H1 (cell line): ENCODE measurements at regions not wholly inside any gene's neighbourhood (a gene's known extent, or its start where the extent isn't known, plus 50 kb on each side); places are given as distances from the start of the nearest gene placed in this dataset.
A peak's percentile ranks its signal among the peaks of the same experiment; 100 is the strongest.

Source experiments
- CTCF ChIA-PET: fragments of 300-600 bp; sonication (Branson Sonifier 250); formaldehyde crosslinking; loops from one replicate; lab custom pipeline; 2021; ENCODE audit not compliant: partially characterized antibody; lab: Charles Lee
- POLR2A ChIA-PET: fragments of 300-600 bp; sonication (Branson Sonifier 250); formaldehyde crosslinking; loops from one replicate; lab custom pipeline; 2021; ENCODE audit warnings: inconsistent platforms; ENCODE audit not compliant: partially characterized antibody; lab: Charles Lee
- DNase-seq, 2 experiments: peaks; one replicate each; pipeline versions ENCODE4 v3.0.0 to v3.0.0-alpha.2; 2010 to 2022; ENCODE audit warnings: low spot score in 2 of 2, low read depth in 1 of 2, mixed read lengths in 1 of 2
- FAIRE-seq: peaks from 2 replicates; lab custom pipeline; 2011; peaks lifted over from hg19 to GRCh38; lab: Jason Lieb, UNC
- H2AFZ ChIP-seq: 2 replicates; pipeline ENCODE4 v1.8.1; 2012; ENCODE audit warnings: low read length, inconsistent platforms
- H2AK5ac ChIP-seq: 2 replicates; pipeline ENCODE4 v1.6.1; 2013; ENCODE audit warnings: low read depth, low read length
- H2BK120ac ChIP-seq: replicated peaks from 2 replicates; pipeline ENCODE3; 2013; ENCODE audit warnings: low read depth, low read length, inconsistent platforms
- H2BK12ac ChIP-seq: 2 replicates; pipeline ENCODE4 v1.6.1; 2013; ENCODE audit warnings: low read depth, low read length
- H2BK15ac ChIP-seq: 2 replicates; pipeline ENCODE4 v1.6.1; 2013; ENCODE audit warnings: low read length
- H2BK20ac ChIP-seq: 2 replicates; pipeline ENCODE4 v1.6.1; 2013; ENCODE audit warnings: low read length
- H2BK5ac ChIP-seq: 2 replicates; pipeline ENCODE4 v1.6.1; 2013; ENCODE audit warnings: low read depth, low read length
- H3K14ac ChIP-seq: 2 replicates; pipeline ENCODE4 v1.6.1; 2013; ENCODE audit warnings: inconsistent platforms; ENCODE audit not compliant: insufficient read length
- H3K18ac ChIP-seq: 2 replicates; pipeline ENCODE4 v1.6.1; 2013; ENCODE audit warnings: low read length; ENCODE audit errors: extremely low read depth
- H3K23ac ChIP-seq: 2 replicates; pipeline ENCODE4 v1.6.1; 2013; ENCODE audit warnings: inconsistent platforms; ENCODE audit not compliant: insufficient read length
- H3K23me2 ChIP-seq: 2 replicates; pipeline ENCODE4 v1.6.1; 2013; ENCODE audit warnings: low read depth, low read length
- H3K27ac ChIP-seq: 2 replicates; pipeline ENCODE4 v1.6.1; 2011; ENCODE audit warnings: low read depth, low read length, inconsistent platforms
- H3K27me3 ChIP-seq, 4 experiments: replicated peaks in 1 of 4; 1 replicate in 1 of 4; 2 replicates in 3 of 4; pipeline versions ENCODE4 v1.6.1 to v1.8.1; 2011 to 2013; ENCODE audit warnings: low read length in 3 of 4, mild to moderate bottlenecking in 3 of 4, inconsistent platforms in 2 of 4, mixed read lengths in 2 of 4, moderate library complexity in 1 of 4; ENCODE audit not compliant: control insufficient read depth in 3 of 4, insufficient read depth in 3 of 4; ENCODE audit errors: extremely low read depth in 1 of 4
- H3K36me3 ChIP-seq, 4 experiments: 2 replicates each; pipeline versions ENCODE4 v1.6.1 to v1.8.1; 2011 to 2013; ENCODE audit warnings: mild to moderate bottlenecking in 4 of 4, low read length in 3 of 4, moderate library complexity in 2 of 4, control low read depth in 1 of 4, inconsistent platforms in 1 of 4; ENCODE audit not compliant: insufficient read depth in 4 of 4, control insufficient read depth in 2 of 4
- H3K4ac ChIP-seq: replicated peaks from 2 replicates; pipeline ENCODE3; 2013; ENCODE audit warnings: low read length, low read depth, mixed read lengths, inconsistent platforms; ENCODE audit not compliant: insufficient read length
- H3K4me1 ChIP-seq, 4 experiments: replicated peaks in 1 of 4; 1 replicate in 1 of 4; 2 replicates in 3 of 4; pipeline versions ENCODE4 v1.6.1 to v1.8.1; 2011 to 2013; ENCODE audit warnings: low read length in 3 of 4, inconsistent platforms in 2 of 4, mixed read lengths in 1 of 4; ENCODE audit not compliant: insufficient read depth in 4 of 4, control insufficient read depth in 3 of 4
- H3K4me2 ChIP-seq, 2 experiments: 2 replicates each; pipeline versions ENCODE4 v1.6.1 to v1.8.1; 2011 to 2013; ENCODE audit warnings: low read depth in 2 of 2, low read length in 2 of 2, control low read depth in 1 of 2, inconsistent platforms in 1 of 2, mild to moderate bottlenecking in 1 of 2; ENCODE audit not compliant: insufficient read depth in 1 of 2
- H3K4me3 ChIP-seq, 4 experiments: fragments of 200-600, 300-600 bp in 1 of 4; sonication (generic), shearing (Covaris generic), sonication (Bioruptor Twin) in 1 of 4; 2 replicates each; pipeline versions ENCODE4 v1.5.1 to v1.8.1; 2011 to 2016; ENCODE audit warnings: low read length in 4 of 4, low read depth in 3 of 4, control low read depth in 2 of 4, inconsistent platforms in 2 of 4, mild to moderate bottlenecking in 2 of 4, mixed read lengths in 1 of 4, moderate library complexity in 1 of 4; ENCODE audit not compliant: insufficient read depth in 2 of 4; ENCODE audit errors: extremely low read depth in 1 of 4
- H3K56ac ChIP-seq: replicated peaks from 2 replicates; pipeline ENCODE3; 2013; ENCODE audit warnings: low read depth, mild to moderate bottlenecking, mixed read lengths, low read length, inconsistent platforms; ENCODE audit not compliant: insufficient read length
- H3K79me1 ChIP-seq: 2 replicates; pipeline ENCODE4 v1.6.1; 2013; ENCODE audit warnings: low read depth, low read length, control low read depth
- H3K79me2 ChIP-seq, 2 experiments: 2 replicates each; pipeline versions ENCODE4 v1.6.1 to v1.8.1; 2012 to 2013; ENCODE audit warnings: low read length in 2 of 2, mild to moderate bottlenecking in 2 of 2, inconsistent platforms in 1 of 2; ENCODE audit not compliant: insufficient read depth in 2 of 2, control insufficient read depth in 1 of 2
- H3K9ac ChIP-seq, 4 experiments: replicated peaks in 1 of 4; 1 replicate in 1 of 4; 2 replicates in 3 of 4; pipeline versions ENCODE4 v1.6.1 to v1.8.1; 2011 to 2013; ENCODE audit warnings: low read depth in 3 of 4, low read length in 3 of 4, control low read depth in 2 of 4, mild to moderate bottlenecking in 2 of 4, moderate library complexity in 2 of 4, inconsistent platforms in 1 of 4; ENCODE audit errors: extremely low read depth in 1 of 4
- H3K9me3 ChIP-seq, 2 experiments: 2 replicates each; pipeline versions ENCODE4 v1.6.1 to v1.8.1; 2012 to 2013; ENCODE audit warnings: mild to moderate bottlenecking in 2 of 2, moderate library complexity in 2 of 2, control low read depth in 1 of 2, inconsistent platforms in 1 of 2, low read depth in 1 of 2, low read length in 1 of 2, mixed read lengths in 1 of 2; ENCODE audit not compliant: insufficient read depth in 2 of 2
- H4K20me1 ChIP-seq, 2 experiments: replicated peaks in 1 of 2; 2 replicates each; pipeline versions ENCODE3 to v1.8.1; 2011 to 2013; ENCODE audit warnings: inconsistent platforms in 2 of 2, low read length in 2 of 2, mild to moderate bottlenecking in 1 of 2; ENCODE audit not compliant: insufficient read depth in 2 of 2, control insufficient read depth in 1 of 2
- H4K5ac ChIP-seq: 2 replicates; pipeline ENCODE4 v1.6.1; 2013; ENCODE audit warnings: low read length, low read depth, mixed read lengths, inconsistent platforms; ENCODE audit not compliant: insufficient read length
- H4K8ac ChIP-seq: 2 replicates; pipeline ENCODE4 v1.8.0; 2013; ENCODE audit warnings: mild to moderate bottlenecking, moderate library complexity, low read length, inconsistent platforms; ENCODE audit not compliant: insufficient read depth; ENCODE audit errors: extremely low read depth
- H4K91ac ChIP-seq: replicated peaks from 2 replicates; pipeline ENCODE3; 2013; ENCODE audit warnings: low read length, mixed read lengths, inconsistent platforms; ENCODE audit not compliant: insufficient read length
- BRCA1 ChIP-seq: IDR thresholded peaks from 2 replicates; pipeline ENCODE4 v1.6.1; 2012; ENCODE audit warnings: low read depth, low read length, improper control_type of control experiment
- CHD2 ChIP-seq: IDR thresholded peaks from 2 replicates; pipeline ENCODE4 v1.6.1; 2012; ENCODE audit warnings: low read length, improper control_type of control experiment
- GTF2F1 ChIP-seq: IDR thresholded peaks from 2 replicates; pipeline ENCODE4 v1.6.1; 2012; ENCODE audit warnings: low read depth, low read length, improper control_type of control experiment, borderline replicate concordance
- HDAC6 ChIP-seq: IDR thresholded peaks from one replicate; pipeline ENCODE4 v1.7.1; 2012; ENCODE audit warnings: low read depth, mild to moderate bottlenecking, inconsistent platforms, low read length, moderate library complexity
- KDM1A ChIP-seq: fragments of 200-600, 300-600 bp; sonication (generic); IDR thresholded peaks from 2 replicates; pipeline ENCODE4 v1.7.1; 2016; ENCODE audit warnings: mild to moderate bottlenecking, low read length, borderline replicate concordance
- POLR2A ChIP-seq, 2 experiments: IDR thresholded peaks; 1 replicate in 1 of 2; 2 replicates in 1 of 2; pipeline ENCODE4 v1.6.1; 2011; ENCODE audit warnings: low read depth in 2 of 2, low read length in 2 of 2, mild to moderate bottlenecking in 2 of 2; ENCODE audit errors: control extremely low read depth in 1 of 2
- SIX5 ChIP-seq: IDR thresholded peaks from 2 replicates; pipeline ENCODE4 v1.6.1; 2011; ENCODE audit warnings: mild to moderate bottlenecking, low read depth, low read length
- SP2 ChIP-seq: IDR thresholded peaks from 2 replicates; pipeline ENCODE4 v1.6.1; 2012; ENCODE audit warnings: mild to moderate bottlenecking, low read length, inconsistent platforms
- TBP ChIP-seq: IDR thresholded peaks from 2 replicates; pipeline ENCODE4 v1.6.1; 2011; ENCODE audit warnings: low read depth, low read length, improper control_type of control experiment
- TCF12 ChIP-seq: IDR thresholded peaks from 2 replicates; pipeline ENCODE4 v1.6.1; 2011; ENCODE audit warnings: low read depth, mild to moderate bottlenecking, low read length
- ZNF274 ChIP-seq: IDR thresholded peaks from 2 replicates; pipeline ENCODE4 v1.7.0; 2012; ENCODE audit warnings: low read length, borderline replicate concordance; ENCODE audit errors: extremely low read depth
- WGBS, 2 experiments: shearing (Covaris generic) in 1 of 2; methylation state at CpG; one replicate each; pipeline versions ENCODE4 v1.1.6 to v1.1.7; 2013 to 2015; ENCODE audit warnings: low lambda C conversion rate in 2 of 2, mixed read lengths in 2 of 2, inconsistent platforms in 1 of 2, low coverage in 1 of 2, missing lambda C conversion rate in 1 of 2; ENCODE audit not compliant: insufficient replicate concordance in 2 of 2, insufficient coverage in 1 of 2, insufficient read length in 1 of 2; ENCODE audit errors: extremely low coverage in 1 of 2, missing lambda C conversion rate in 1 of 2; 5-methylcytosine and 5-hydroxymethylcytosine counted together
- TF ChIP-seq, protein P1 (sequence below): IDR thresholded peaks from 2 replicates; pipeline ENCODE4 v1.6.1; 2012; ENCODE audit warnings: inconsistent platforms

DNA sequence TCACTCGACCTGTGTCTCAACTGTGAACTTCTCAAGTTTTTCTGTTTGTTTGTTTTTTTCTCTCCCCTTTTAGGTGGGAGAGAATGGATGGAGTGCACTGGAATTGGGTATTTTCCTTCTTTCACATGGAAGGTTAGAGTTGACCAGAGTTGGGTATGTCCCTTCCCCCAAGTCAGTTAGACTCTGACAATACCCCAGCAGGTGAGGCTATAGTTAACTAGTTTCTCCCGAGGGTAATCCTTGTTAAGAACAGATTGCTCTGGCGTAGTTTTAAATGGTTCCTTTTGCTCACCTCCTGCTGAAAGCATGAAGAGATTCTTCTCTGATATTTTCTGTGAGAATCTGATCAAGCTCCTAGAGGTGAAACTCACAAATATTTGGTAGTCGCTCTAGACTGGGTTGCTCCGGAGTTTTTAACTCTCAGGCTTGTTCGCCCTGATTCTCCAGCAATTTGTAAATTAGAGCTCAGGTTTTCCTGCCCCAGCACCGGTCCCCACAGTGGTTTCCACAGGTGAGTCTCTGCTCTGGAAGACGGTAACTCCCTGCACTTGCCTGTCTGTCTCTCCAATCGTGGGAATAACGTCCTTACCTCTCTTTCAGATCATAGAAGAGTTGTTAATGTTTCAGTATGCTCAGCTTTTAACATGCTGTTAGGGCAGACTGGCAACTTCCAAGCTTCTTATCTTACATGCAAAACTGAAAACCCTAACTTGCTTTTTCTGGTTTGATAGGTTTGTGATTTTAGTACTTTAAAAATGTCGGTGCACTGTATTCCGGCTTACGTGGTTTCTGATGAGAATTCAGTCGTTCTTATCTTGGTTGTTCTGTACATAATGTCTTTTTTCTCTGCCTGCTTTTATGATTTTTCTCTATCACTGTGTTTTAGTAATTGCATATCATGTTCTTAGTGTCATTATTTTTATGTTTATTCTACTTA is 111.2 kb upstream of the HIVEP1 start:
- Histone ChIP-seq H4K91ac (no peak overlapping the region), H3K4me1 (peaks cover 0 to 2% (median under 1%) of the 10 kb centered on the region in 4 experiments; a peak in 2 of 7 replicates), H2BK15ac (no peak overlapping the region), H3K27me3 (no peaks in the 10 kb centered on the region), H3K56ac (no peak overlapping the region), H2BK12ac (no peak overlapping the region), H2AK5ac (no peak overlapping the region), H3K79me2 (no peaks in the 10 kb centered on the region), H3K23me2 (no peaks in the 10 kb centered on the region), H2AFZ (peak overlapping the region; percentile 97), H2BK20ac (peak overlapping the region; percentile 28; the same call in 1 of the 2 replicates), H2BK5ac (no peak overlapping the region), H3K4me3 (peak overlapping the region; percentile 15 to 49 (median 26); a peak in 6 of 8 replicates), H4K8ac (no peak overlapping the region), H3K4ac (no peak overlapping the region), H3K36me3 (no peaks in the 10 kb centered on the region), H3K4me2 (peak overlapping the region; percentile 67 to 75), H3K9ac (peak overlapping the region in 1 of 4 experiments; percentile 47; a peak in 1 of 7 replicates), H3K9me3 (no peaks in the 10 kb centered on the region), H3K79me1 (no peaks in the 10 kb centered on the region), H3K18ac (peak overlapping the region; percentile 41), H4K5ac (peak overlapping the region; percentile 37), H2BK120ac (peak overlapping the region; percentile 51), H4K20me1 (no peaks in the 10 kb centered on the region), H3K23ac (no peak overlapping the region), H3K14ac (no peak overlapping the region), H3K27ac (peak overlapping the region; percentile 34; the same call in 1 of the 2 replicates)
- FAIRE-seq (peak; percentile 88), DNase-seq (no peak)
- POLR2A ChIA-PET, result no interaction called here
- 38% methylated on average over 14 of the region's 14 CpGs; no CpG with 5 or more reads in 1 of the 2 experiments for WGBS, 2 experiments
- CTCF ChIA-PET, result interaction anchor here (1.0 to 1.4 kb wide), 3 partner anchors 9 to 207 kb away, joined by 3 read pairs; no protein-coding TSS in a partner anchor
- TF ChIP-seq SP2 (no peak), TCF12 (no peak), ZNF274 (no peak), TBP (peak; percentile 28; the same call in 1 of the 2 replicates), POLR2A (IDR thresholded peaks at IDR 0.05; ENCODE audit: control extremely low read depth in 1 of 2, low read depth in 2 of 2, low read length in 2 of 2) (no peak), GTF2F1 (no peak), KDM1A (no peak), HDAC6 (no peak), CHD2 (no peak), SIX5 (no peak), BRCA1 (peak; percentile 83)
- TF ChIP-seq, protein P1, sequence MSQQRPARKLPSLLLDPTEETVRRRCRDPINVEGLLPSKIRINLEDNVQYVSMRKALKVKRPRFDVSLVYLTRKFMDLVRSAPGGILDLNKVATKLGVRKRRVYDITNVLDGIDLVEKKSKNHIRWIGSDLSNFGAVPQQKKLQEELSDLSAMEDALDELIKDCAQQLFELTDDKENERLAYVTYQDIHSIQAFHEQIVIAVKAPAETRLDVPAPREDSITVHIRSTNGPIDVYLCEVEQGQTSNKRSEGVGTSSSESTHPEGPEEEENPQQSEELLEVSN, result no peak
